Neuronal stem cell (in vitro differentiated cells): ENCODE measurements at regions not wholly inside any gene's neighbourhood (a gene's known extent, or its start where the extent isn't known, plus 50 kb on each side); places are given as distances from the start of the nearest gene placed in this dataset.

Experiments
- DNase-seq: peaks from one replicate; pipeline ENCODE4 v3.0.0-alpha.2; 2013; ENCODE audit warnings: low spot score
- H2AFZ ChIP-seq: one replicate; pipeline ENCODE4 v1.6.1; 2013; ENCODE audit warnings: mild to moderate bottlenecking, low read length, inconsistent platforms
- H2AK5ac ChIP-seq: 2 replicates; pipeline ENCODE4 v1.6.1; 2013; ENCODE audit warnings: low read depth, mild to moderate bottlenecking, inconsistent platforms, low read length, moderate library complexity, mixed read lengths
- H2BK120ac ChIP-seq: 2 replicates; pipeline ENCODE4 v1.6.1; 2013; ENCODE audit warnings: low read depth, mild to moderate bottlenecking, inconsistent platforms, low read length, moderate library complexity, mixed read lengths
- H2BK12ac ChIP-seq: one replicate; pipeline ENCODE4 v1.6.1; 2013; ENCODE audit warnings: low read length, inconsistent platforms
- H2BK15ac ChIP-seq: 2 replicates; pipeline ENCODE4 v1.6.1; 2013; ENCODE audit warnings: mild to moderate bottlenecking, low read length, inconsistent platforms, mixed read lengths
- H2BK5ac ChIP-seq: one replicate; pipeline ENCODE4 v1.6.1; 2013; ENCODE audit warnings: inconsistent platforms, mild to moderate bottlenecking, low read length, moderate library complexity
- H3K14ac ChIP-seq: one replicate; pipeline ENCODE4 v1.6.1; 2013; ENCODE audit warnings: low read length, inconsistent platforms
- H3K18ac ChIP-seq: 2 replicates; pipeline ENCODE4 v1.6.1; 2013; ENCODE audit warnings: low read length, inconsistent platforms
- H3K23ac ChIP-seq: 2 replicates; pipeline ENCODE4 v1.6.1; 2013; ENCODE audit warnings: low read depth, mild to moderate bottlenecking, mixed read lengths, low read length, inconsistent platforms; ENCODE audit not compliant: poor library complexity
- H3K27ac ChIP-seq: replicated peaks from 3 replicates; pipeline ENCODE4 v1.5.1; 2013; ENCODE audit warnings: low read length, inconsistent platforms
- H3K27me3 ChIP-seq, 3 experiments: 2 replicates each; pipeline ENCODE4 v1.6.1; 2013; ENCODE audit warnings: low read length in 3 of 3, mild to moderate bottlenecking in 2 of 3, inconsistent platforms in 1 of 3, low read depth in 1 of 3, mixed read lengths in 1 of 3, moderate library complexity in 1 of 3; ENCODE audit not compliant: control insufficient read depth in 3 of 3, insufficient read depth in 3 of 3
- H3K36me3 ChIP-seq, 2 donors: replicated peaks in 1 of 2; 2 replicates each; pipeline ENCODE4 v1.6.1; 2013; ENCODE audit warnings: low read length in 2 of 2; ENCODE audit not compliant: control insufficient read depth in 2 of 2, insufficient read depth in 2 of 2
- H3K4ac ChIP-seq: 2 replicates; pipeline ENCODE4 v1.6.1; 2013; ENCODE audit warnings: inconsistent platforms, mild to moderate bottlenecking, low read length, moderate library complexity
- H3K4me1 ChIP-seq, 2 donors: 1 replicate in 1 of 2; 2 replicates in 1 of 2; pipeline ENCODE4 v1.6.1; 2013; ENCODE audit warnings: low read length in 2 of 2, low read depth in 1 of 2; ENCODE audit not compliant: control insufficient read depth in 2 of 2, insufficient read depth in 1 of 2
- H3K4me2 ChIP-seq: one replicate; pipeline ENCODE4 v1.6.1; 2013; ENCODE audit warnings: mild to moderate bottlenecking, low read length, inconsistent platforms; ENCODE audit not compliant: insufficient read depth, poor library complexity, severe bottlenecking
- H3K4me3 ChIP-seq, 2 donors: 2 replicates each; pipeline ENCODE4 v1.5.1; 2013; ENCODE audit warnings: low read length in 2 of 2, mild to moderate bottlenecking in 2 of 2, inconsistent platforms in 1 of 2, moderate library complexity in 1 of 2
- H3K79me1 ChIP-seq: one replicate; pipeline ENCODE4 v1.6.1; 2013; ENCODE audit warnings: low read depth, mild to moderate bottlenecking, inconsistent platforms, low read length, moderate library complexity
- H3K9ac ChIP-seq: one replicate; pipeline ENCODE4 v1.6.1; 2013; ENCODE audit warnings: mild to moderate bottlenecking, low read depth, low read length, inconsistent platforms; ENCODE audit not compliant: poor library complexity
- H3K9me3 ChIP-seq, 2 donors: replicated peaks in 1 of 2; 2 replicates each; pipeline versions ENCODE3 to v1.6.1; 2013; ENCODE audit warnings: low read length in 2 of 2, mild to moderate bottlenecking in 2 of 2, inconsistent platforms in 1 of 2, low read depth in 1 of 2, mixed read lengths in 1 of 2, moderate library complexity in 1 of 2; ENCODE audit not compliant: control insufficient read depth in 2 of 2, insufficient read depth in 1 of 2
- H4K8ac ChIP-seq: one replicate; pipeline ENCODE4 v1.6.1; 2013; ENCODE audit warnings: low read depth, mild to moderate bottlenecking, inconsistent platforms, low read length, moderate library complexity
- H4K91ac ChIP-seq: one replicate; pipeline ENCODE4 v1.6.1; 2013; ENCODE audit warnings: low read length, low read depth, mild to moderate bottlenecking, inconsistent platforms; ENCODE audit not compliant: poor library complexity
- WGBS, 2 donors: extraction: QIAGEN DNeasy Blood & Tissue Kit; methylation state at CpG; one replicate each; pipeline ENCODE4 v1.1.7; 2013; ENCODE audit warnings: missing lambda C conversion rate in 2 of 2, mixed read lengths in 1 of 2; ENCODE audit not compliant: insufficient read length in 2 of 2, insufficient replicate concordance in 1 of 2; ENCODE audit errors: extremely low coverage in 2 of 2; 5-methylcytosine and 5-hydroxymethylcytosine counted together

DNA sequence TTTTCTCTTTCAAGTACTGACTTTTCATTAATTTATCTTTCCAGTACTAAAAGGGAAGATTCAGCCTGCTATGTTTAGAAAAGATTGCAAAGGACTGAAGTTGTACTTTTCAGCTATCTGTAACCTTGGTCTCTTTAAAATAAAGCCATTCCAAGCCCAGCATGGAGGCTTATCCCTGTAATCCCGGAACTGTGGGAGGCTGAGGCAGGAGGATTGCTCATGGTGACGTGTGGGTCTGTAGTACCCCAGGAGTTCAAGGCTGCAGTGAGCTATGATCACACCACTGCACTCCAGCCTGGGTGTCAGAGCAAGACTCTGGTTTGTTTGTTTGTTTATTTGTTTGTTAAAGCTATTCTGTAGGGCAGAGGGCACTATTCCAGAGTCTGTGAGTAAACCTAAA lies 50.6 kb upstream of the TMEM170B start:
- DNase-seq, result no peak
- no peak overlapping the region for H4K8ac ChIP-seq
- no peak overlapping the region for H3K4ac ChIP-seq
- H3K27ac ChIP-seq, result no peak overlapping the region
- no peak overlapping the region for H3K18ac ChIP-seq
- no peak overlapping the region for H2BK15ac ChIP-seq
- H3K4me2 ChIP-seq, result no peak overlapping the region
- no peak overlapping the region for H4K91ac ChIP-seq
- H3K4me3 ChIP-seq, result no peak overlapping the region
- H3K79me1 ChIP-seq, result no peaks in the 10 kb centered on the region
- H3K14ac ChIP-seq, result no peak overlapping the region
- H2BK5ac ChIP-seq, result no peak overlapping the region
- H2AFZ ChIP-seq, result no peak overlapping the region
- no CpG with 5 or more reads among the region's 2 CpGs for WGBS, 2 donors
- peaks cover 0 to 3% of the 10 kb centered on the region in 2 donors for H3K9me3 ChIP-seq
- H3K23ac ChIP-seq, result no peak overlapping the region
- H2AK5ac ChIP-seq, result no peak overlapping the region
- H2BK12ac ChIP-seq, result no peak overlapping the region
- H3K27me3 ChIP-seq, result no peaks in the 10 kb centered on the region
- H3K9ac ChIP-seq, result no peak overlapping the region
- H3K4me1 ChIP-seq, result peaks cover 12 to 17% of the 10 kb centered on the region in 2 donors
- no peak overlapping the region for H2BK120ac ChIP-seq
- no peaks in the 10 kb centered on the region for H3K36me3 ChIP-seq

DNA sequence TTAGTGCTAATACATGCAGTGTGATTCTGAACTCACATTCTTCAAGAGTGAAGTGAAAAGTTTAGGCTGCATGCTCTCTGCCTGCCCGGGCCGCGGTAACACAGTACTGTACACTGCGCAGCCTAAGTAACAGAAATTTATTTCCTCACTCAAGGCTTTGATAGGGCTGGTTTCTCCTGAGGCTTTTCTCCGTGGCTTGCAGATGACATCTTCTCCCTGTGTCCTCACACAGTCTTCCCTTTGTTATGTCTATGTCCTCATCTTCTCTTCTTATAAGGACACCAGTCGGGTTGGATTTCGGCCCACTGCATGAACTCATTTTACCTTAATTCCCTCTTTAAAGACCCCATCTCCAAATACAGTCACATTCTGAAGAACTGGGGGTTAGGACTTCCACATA lies 51.1 kb upstream of the TMEM170B start:
- H3K14ac ChIP-seq, result no peak overlapping the region
- no peaks in the 10 kb centered on the region for H3K79me1 ChIP-seq
- H2BK12ac ChIP-seq, result no peak overlapping the region
- H3K4me1 ChIP-seq, result peaks cover 12 to 17% of the 10 kb centered on the region in 2 donors
- no peak overlapping the region for H3K18ac ChIP-seq
- no peaks in the 10 kb centered on the region for H3K27me3 ChIP-seq
- H3K4me2 ChIP-seq, result no peak overlapping the region
- no peak overlapping the region for H3K27ac ChIP-seq
- no peak overlapping the region for H4K91ac ChIP-seq
- H3K4me3 ChIP-seq, result no peak overlapping the region
- DNase-seq, result no peak
- H3K36me3 ChIP-seq, result no peaks in the 10 kb centered on the region
- H4K8ac ChIP-seq, result no peak overlapping the region
- no peak overlapping the region for H2BK120ac ChIP-seq
- H2AK5ac ChIP-seq, result no peak overlapping the region
- whole genome bisulfite sequencing, 2 donors, result no CpG with 5 or more reads among the region's 7 CpGs
- no peak overlapping the region for H3K23ac ChIP-seq
- H2AFZ ChIP-seq, result peak overlapping the region; percentile 65
- H3K9ac ChIP-seq, result no peak overlapping the region
- H3K4ac ChIP-seq, result no peak overlapping the region
- H2BK5ac ChIP-seq, result no peak overlapping the region
- peaks cover 0 to 2% of the 10 kb centered on the region in 2 donors for H3K9me3 ChIP-seq
- H2BK15ac ChIP-seq, result no peak overlapping the region

- DNase-seq, result no peak
- H2BK15ac ChIP-seq, result no peak overlapping the region
- no peak overlapping the region for H2AK5ac ChIP-seq
- no peaks in the 10 kb centered on the region for H3K9me3 ChIP-seq
- no peak overlapping the region for H4K8ac ChIP-seq
- peaks cover 12 to 17% of the 10 kb centered on the region in 2 donors for H3K4me1 ChIP-seq
- no peak overlapping the region for H3K27ac ChIP-seq
- H3K9ac ChIP-seq, result no peak overlapping the region
- H2BK5ac ChIP-seq, result no peak overlapping the region
- no peak overlapping the region for H3K4me2 ChIP-seq
- no peak overlapping the region for H4K91ac ChIP-seq
- H3K36me3 ChIP-seq, result no peaks in the 10 kb centered on the region
- H3K18ac ChIP-seq, result no peak overlapping the region
- no peak overlapping the region for H2BK120ac ChIP-seq
- H3K4ac ChIP-seq, result no peak overlapping the region
- H3K79me1 ChIP-seq, result no peaks in the 10 kb centered on the region
- H3K23ac ChIP-seq, result no peak overlapping the region
- H3K4me3 ChIP-seq, result no peak overlapping the region
- no peak overlapping the region for H2BK12ac ChIP-seq
- H3K27me3 ChIP-seq, result no peaks in the 10 kb centered on the region
- peak overlapping the region; percentile 65 for H2AFZ ChIP-seq
- H3K14ac ChIP-seq, result no peak overlapping the region
- no CpG with 5 or more reads among the region's 2 CpGs for WGBS, 2 donors
Observed at GRCh38 chr6:11486051-11486450, 51.5 kb upstream of the TMEM170B start.

- Histone ChIP-seq H3K18ac (no peak overlapping the region), H3K14ac (no peak overlapping the region), H2BK5ac (no peak overlapping the region), H3K4ac (no peak overlapping the region), H3K9me3 (no peaks in the 10 kb centered on the region), H4K8ac (no peak overlapping the region), H3K4me2 (no peak overlapping the region), H2AK5ac (no peak overlapping the region), H2BK120ac (no peak overlapping the region), H3K36me3 (no peaks in the 10 kb centered on the region), H3K27me3 (no peaks in the 10 kb centered on the region), H2BK15ac (no peak overlapping the region), H3K4me1 (peaks cover 12 to 17% of the 10 kb centered on the region in 2 donors), H3K23ac (no peak overlapping the region), H3K79me1 (no peaks in the 10 kb centered on the region), H2BK12ac (no peak overlapping the region), H3K27ac (no peak overlapping the region), H4K91ac (no peak overlapping the region), H3K4me3 (no peak overlapping the region), H3K9ac (no peak overlapping the region), H2AFZ (peak overlapping the region; percentile 65)
- no peak for DNase-seq
- WGBS, 2 donors, result no CpG with 5 or more reads among the region's 4 CpGs
Observed at GRCh38 chr6:11485271-11485670, 52.3 kb upstream of the TMEM170B start.
